Natural killer cell (primary cell): ENCODE measurements at regions not wholly inside any gene's neighbourhood (a gene's known extent, or its start where the extent isn't known, plus 50 kb on each side); places are given as distances from the start of the nearest gene placed in this dataset.

Experiments used
- ATAC-seq, 3 donors: fragments of 150-1000 bp in 2 of 3; fragments of 200-7000 bp in 1 of 3; cut with Tn5 transposase; 1 replicate in 1 of 3; 2 replicates in 2 of 3; pipeline ENCODE4 v1.10.0; 2021; ENCODE audit warnings: mild to moderate bottlenecking in 2 of 3, moderate library complexity in 2 of 3
- DNase-seq, 2 donors: peaks; one replicate each; pipeline versions ENCODE4 v3.0.0 to v3.0.0-alpha.2; 2013 to 2021; ENCODE audit warnings: mixed read lengths in 1 of 2
- H3K27ac ChIP-seq: one replicate; pipeline ENCODE4 v1.5.1; 2013; ENCODE audit warnings: mild to moderate bottlenecking, low read length
- H3K27me3 ChIP-seq: one replicate; pipeline ENCODE4 v1.6.1; 2013; ENCODE audit warnings: low read length; ENCODE audit not compliant: control insufficient read depth, insufficient read depth
- H3K36me3 ChIP-seq: one replicate; pipeline ENCODE4 v1.6.1; 2013; ENCODE audit warnings: low read length; ENCODE audit not compliant: control insufficient read depth, insufficient read depth
- H3K4me1 ChIP-seq: one replicate; pipeline ENCODE4 v1.6.1; 2013; ENCODE audit warnings: low read length; ENCODE audit not compliant: control insufficient read depth, insufficient read depth
- H3K4me3 ChIP-seq: one replicate; pipeline ENCODE4 v1.5.1; 2013; ENCODE audit warnings: low read length
- H3K9me3 ChIP-seq: one replicate; pipeline ENCODE4 v1.6.1; 2013; ENCODE audit warnings: low read length; ENCODE audit not compliant: control insufficient read depth, insufficient read depth
- H3K27ac Mint-ChIP-seq, 2 donors: one replicate each; pipeline ENCODE4 v1.8.0; 2022; ENCODE audit warnings: mild to moderate bottlenecking in 2 of 2, mixed read lengths in 2 of 2, moderate library complexity in 1 of 2
- H3K27me3 Mint-ChIP-seq, 2 donors: one replicate each; pipeline ENCODE4 v1.8.0; 2022; ENCODE audit warnings: low read depth in 2 of 2, mixed read lengths in 2 of 2
- H3K36me3 Mint-ChIP-seq: one replicate; pipeline ENCODE4 v1.8.0; 2022; ENCODE audit warnings: mixed read lengths
- H3K4me1 Mint-ChIP-seq, 2 donors: one replicate each; pipeline ENCODE4 v1.8.0; 2022; ENCODE audit warnings: mixed read lengths in 2 of 2
- H3K4me3 Mint-ChIP-seq: one replicate; pipeline ENCODE4 v1.8.0; 2022; ENCODE audit warnings: mild to moderate bottlenecking, moderate library complexity, mixed read lengths
- H3K9me3 Mint-ChIP-seq, 2 donors: one replicate each; pipeline ENCODE4 v1.8.0; 2022; ENCODE audit warnings: mixed read lengths in 2 of 2
- WGBS: methylation state at CpG from one replicate; pipeline ENCODE4 v1.1.7; 2013; ENCODE audit warnings: missing lambda C conversion rate; ENCODE audit not compliant: insufficient coverage; 5-methylcytosine and 5-hydroxymethylcytosine counted together
- intact Hi-C: fragments of 100-400 bp; cut with micrococcal nuclease; formaldehyde crosslinking; loops from one replicate; pipeline ENCODE4 v1.14.2; 2022
- TF ChIP-seq, protein P1 (sequence below): fragments of 200-600 bp; IDR thresholded peaks from one replicate; pipeline ENCODE4 v1.8.0; 2022; ENCODE audit warnings: antibody characterized with exemption

DNA sequence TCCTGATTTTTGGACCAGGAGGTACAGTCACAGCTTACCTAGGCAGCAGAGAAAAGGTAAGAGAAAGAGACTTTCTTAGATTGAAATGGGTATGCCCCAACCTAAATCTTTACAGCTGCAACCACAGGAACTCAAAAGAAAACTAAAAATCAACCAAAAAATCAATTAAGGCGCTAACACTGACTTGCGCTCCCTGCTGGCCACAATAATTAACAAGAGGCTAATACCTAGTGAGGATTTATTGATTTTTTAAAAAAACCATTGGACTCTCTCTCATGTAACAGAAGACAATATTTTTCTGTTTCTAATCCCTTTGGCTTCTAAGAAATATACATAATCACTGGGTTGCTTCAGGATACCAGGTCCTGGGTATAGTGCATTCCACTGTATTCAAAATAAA lies 153.9 kb upstream of the TENM3 start:
- DNase-seq (no peak), ATAC-seq (no peak)
- Mint-ChIP-seq H3K4me3 (no peak overlapping the region), H3K27ac (no peak overlapping the region), H3K4me1 (no peaks in the 10 kb centered on the region), H3K27me3 (no peaks in the 10 kb centered on the region), H3K36me3 (peaks cover 1% of the 10 kb centered on the region), H3K9me3 (no peaks in the 10 kb centered on the region)
- Histone ChIP-seq H3K4me3 (no peak overlapping the region), H3K4me1 (no peaks in the 10 kb centered on the region), H3K36me3 (no peaks in the 10 kb centered on the region), H3K27me3 (no peaks in the 10 kb centered on the region), H3K9me3 (peaks cover 3% of the 10 kb centered on the region), H3K27ac (no peak overlapping the region)
- TF ChIP-seq, protein P1, sequence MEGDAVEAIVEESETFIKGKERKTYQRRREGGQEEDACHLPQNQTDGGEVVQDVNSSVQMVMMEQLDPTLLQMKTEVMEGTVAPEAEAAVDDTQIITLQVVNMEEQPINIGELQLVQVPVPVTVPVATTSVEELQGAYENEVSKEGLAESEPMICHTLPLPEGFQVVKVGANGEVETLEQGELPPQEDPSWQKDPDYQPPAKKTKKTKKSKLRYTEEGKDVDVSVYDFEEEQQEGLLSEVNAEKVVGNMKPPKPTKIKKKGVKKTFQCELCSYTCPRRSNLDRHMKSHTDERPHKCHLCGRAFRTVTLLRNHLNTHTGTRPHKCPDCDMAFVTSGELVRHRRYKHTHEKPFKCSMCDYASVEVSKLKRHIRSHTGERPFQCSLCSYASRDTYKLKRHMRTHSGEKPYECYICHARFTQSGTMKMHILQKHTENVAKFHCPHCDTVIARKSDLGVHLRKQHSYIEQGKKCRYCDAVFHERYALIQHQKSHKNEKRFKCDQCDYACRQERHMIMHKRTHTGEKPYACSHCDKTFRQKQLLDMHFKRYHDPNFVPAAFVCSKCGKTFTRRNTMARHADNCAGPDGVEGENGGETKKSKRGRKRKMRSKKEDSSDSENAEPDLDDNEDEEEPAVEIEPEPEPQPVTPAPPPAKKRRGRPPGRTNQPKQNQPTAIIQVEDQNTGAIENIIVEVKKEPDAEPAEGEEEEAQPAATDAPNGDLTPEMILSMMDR = no peak
- intact Hi-C loops = no loop called here
- 62% methylated on average over 2 of the region's 2 CpGs for WGBS

DNA sequence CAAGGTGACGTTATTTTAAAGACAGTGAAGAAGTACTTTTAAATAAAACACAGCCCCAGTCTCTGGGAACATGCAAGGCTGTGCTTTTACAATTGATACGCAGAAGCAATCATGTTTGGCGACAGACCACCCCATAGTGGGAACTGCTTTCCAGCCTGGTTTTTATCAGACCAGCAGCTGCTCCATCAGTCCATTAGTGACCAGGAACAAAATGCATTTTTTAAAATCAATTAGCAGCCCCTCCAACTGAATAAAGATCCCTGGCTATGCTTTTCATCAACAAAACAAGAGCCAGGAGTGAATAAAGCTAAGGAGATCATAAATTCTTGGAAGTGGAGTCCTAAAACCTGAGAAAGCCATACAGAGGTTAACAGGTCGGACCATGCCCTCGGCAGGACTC lies 153.0 kb upstream of the TENM3 start:
- Mint-ChIP-seq H3K27ac (no peak overlapping the region), H3K4me3 (no peak overlapping the region), H3K4me1 (no peaks in the 10 kb centered on the region), H3K27me3 (no peaks in the 10 kb centered on the region), H3K36me3 (peaks cover 7% of the 10 kb centered on the region), H3K9me3 (peaks cover 3% of the 10 kb centered on the region in 2 donors)
- intact Hi-C loops = no loop called here
- ATAC-seq = no peak
- Histone ChIP-seq H3K4me3 (no peak overlapping the region), H3K4me1 (no peaks in the 10 kb centered on the region), H3K36me3 (no peaks in the 10 kb centered on the region), H3K27me3 (no peaks in the 10 kb centered on the region), H3K9me3 (peaks cover 3% of the 10 kb centered on the region), H3K27ac (no peak overlapping the region)
- TF ChIP-seq, protein P1 = no peak
- DNase-seq = no peak
- 88% methylated on average over 3 of the region's 5 CpGs for WGBS

DNA sequence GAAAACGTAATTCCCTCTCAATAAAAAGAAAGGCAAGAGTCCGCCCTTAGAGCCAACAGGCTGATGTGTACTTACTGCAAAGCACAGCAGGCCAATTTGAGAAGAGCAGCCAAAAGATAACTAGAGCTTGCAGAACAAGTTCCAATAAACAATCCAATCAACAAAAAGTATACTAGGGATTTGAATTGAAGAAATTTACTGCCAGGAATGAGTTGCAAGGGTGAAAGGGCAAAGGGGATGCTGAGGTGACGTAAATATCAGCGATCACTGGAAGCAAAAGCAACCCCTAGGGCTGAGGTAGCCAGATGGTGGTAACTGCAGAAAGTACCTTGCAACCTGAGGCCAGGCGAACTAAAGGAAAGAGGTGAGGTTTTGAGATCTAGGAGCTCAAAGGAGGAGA lies 152.1 kb upstream of the TENM3 start:
- H3K27ac Mint-ChIP-seq = no peak overlapping the region
- Histone ChIP-seq H3K4me1 (no peaks in the 10 kb centered on the region), H3K4me3 (no peak overlapping the region), H3K27ac (no peak overlapping the region), H3K9me3 (peaks cover 3% of the 10 kb centered on the region), H3K36me3 (no peaks in the 10 kb centered on the region), H3K27me3 (no peaks in the 10 kb centered on the region)
- no peak for DNase-seq
- TF ChIP-seq, protein P1 = no peak
- no peak overlapping the region for H3K4me3 Mint-ChIP-seq
- no peak for ATAC-seq
- H3K4me1 Mint-ChIP-seq = no peaks in the 10 kb centered on the region
- intact Hi-C loops = no loop called here
- H3K36me3 Mint-ChIP-seq = peaks cover 7% of the 10 kb centered on the region
- WGBS = 90% methylated on average over 5 of the region's 5 CpGs
- no peaks in the 10 kb centered on the region for H3K27me3 Mint-ChIP-seq
- peaks cover 3 to 6% of the 10 kb centered on the region in 2 donors for H3K9me3 Mint-ChIP-seq

DNA sequence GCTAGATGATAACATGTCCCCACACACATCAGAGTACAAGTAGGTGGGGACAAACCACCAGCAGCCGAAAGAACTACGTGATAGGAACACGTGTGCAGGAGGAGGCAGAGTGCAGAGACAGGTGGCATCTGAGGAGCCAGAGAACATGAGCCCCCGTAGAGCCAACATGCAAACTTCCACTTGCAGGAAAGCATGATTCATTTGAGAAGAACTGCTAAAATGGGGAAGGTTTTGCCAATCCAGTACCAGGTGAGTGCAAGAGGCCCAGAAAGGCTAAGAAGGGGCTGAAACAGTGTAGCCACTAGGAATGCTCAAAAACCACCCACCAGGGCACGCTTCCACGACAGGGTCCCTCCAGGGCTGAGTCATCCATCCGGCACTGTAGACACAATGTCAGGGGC lies 149.8 kb upstream of the TENM3 start:
- no peak for DNase-seq
- TF ChIP-seq, protein P1 = no peak
- peaks cover 3% of the 10 kb centered on the region for H3K9me3 ChIP-seq
- H3K27ac ChIP-seq = no peak overlapping the region
- Mint-ChIP-seq H3K27me3 (no peaks in the 10 kb centered on the region), H3K36me3 (peaks cover 7% of the 10 kb centered on the region), H3K27ac (no peak overlapping the region), H3K4me1 (no peaks in the 10 kb centered on the region), H3K9me3 (peaks cover 7 to 11% of the 10 kb centered on the region in 2 donors), H3K4me3 (no peak overlapping the region)
- H3K4me3 ChIP-seq = no peak overlapping the region
- no peaks in the 10 kb centered on the region for H3K4me1 ChIP-seq
- H3K36me3 ChIP-seq = no peaks in the 10 kb centered on the region
- whole genome bisulfite sequencing = 78% methylated on average over 7 of the region's 7 CpGs
- intact Hi-C loops = no loop called here
- ATAC-seq = no peak
- no peaks in the 10 kb centered on the region for H3K27me3 ChIP-seq
